ENCODE measurements at regions not wholly inside any gene's neighbourhood (a gene's known extent, or its start where the extent isn't known, plus 50 kb on each side); places are given as distances from the start of the nearest gene placed in this dataset.

- intact Hi-C loops (cut with micrococcal nuclease): no loop called here
Measured at GRCh38 chr4:28890949-28891775, 1829.0 kb upstream of the PCDH7 start.

GRCh38 chr4:28913466-28913865 lies 1806.7 kb upstream of the PCDH7 start:
- intact Hi-C loops (cut with micrococcal nuclease): no loop called here

GRCh38 chr4:28916585-28916984 lies 1803.6 kb upstream of the PCDH7 start:
- intact Hi-C loops (cut with micrococcal nuclease): no loop called here

GRCh38 chr4:28918871-28919270 lies 1801.3 kb upstream of the PCDH7 start:
- intact Hi-C loops (cut with micrococcal nuclease): no loop called here

GRCh38 chr4:28921886-28922285 lies 1798.3 kb upstream of the PCDH7 start:
- intact Hi-C loops (cut with micrococcal nuclease): no loop called here

GRCh38 chr4:28926156-28926555 lies 1794.0 kb upstream of the PCDH7 start:
- intact Hi-C loops (cut with micrococcal nuclease): no loop called here

GRCh38 chr4:28942631-28943030 lies 1777.5 kb upstream of the PCDH7 start:
- intact Hi-C loops (cut with micrococcal nuclease): no loop called here

GRCh38 chr4:28947374-28947773 lies 1772.8 kb upstream of the PCDH7 start:
- intact Hi-C loops (cut with micrococcal nuclease): no loop called here

GRCh38 chr4:28948501-28948900 lies 1771.7 kb upstream of the PCDH7 start:
- intact Hi-C loops (cut with micrococcal nuclease): no loop called here

GRCh38 chr4:28966982-28967381 lies 1753.2 kb upstream of the PCDH7 start:
- intact Hi-C loops (cut with micrococcal nuclease): no loop called here

GRCh38 chr4:28973587-28974350 lies 1746.4 kb upstream of the PCDH7 start:
- intact Hi-C loops (cut with micrococcal nuclease): no loop called here

- intact Hi-C loops (cut with micrococcal nuclease): no loop called here
Measured at GRCh38 chr4:28976369-28976768, 1743.8 kb upstream of the PCDH7 start.

GRCh38 chr4:29002151-29002550 lies 1718.0 kb upstream of the PCDH7 start:
- intact Hi-C loops (cut with micrococcal nuclease): no loop called here

- intact Hi-C loops (cut with micrococcal nuclease): loop anchor here (5.0 kb wide), 1 partner anchor 1706 kb away; no protein-coding TSS in a partner anchor
Measured at GRCh38 chr4:29005838-29006237, 1714.3 kb upstream of the PCDH7 start.

GRCh38 chr4:29009908-29010307 lies 1710.3 kb upstream of the PCDH7 start:
- intact Hi-C loops (cut with micrococcal nuclease): loop anchor here (5.0 kb wide), 1 partner anchor 1702 kb away; no protein-coding TSS in a partner anchor

GRCh38 chr4:29013341-29013740 lies 1706.8 kb upstream of the PCDH7 start:
- intact Hi-C loops (cut with micrococcal nuclease): no loop called here

- intact Hi-C loops (cut with micrococcal nuclease): no loop called here
Measured at GRCh38 chr4:29014555-29014954, 1705.6 kb upstream of the PCDH7 start.

GRCh38 chr4:29033703-29034102 lies 1686.5 kb upstream of the PCDH7 start:
- intact Hi-C loops (cut with micrococcal nuclease): no loop called here

- intact Hi-C loops (cut with micrococcal nuclease): no loop called here
Measured at GRCh38 chr4:29037501-29037900, 1682.7 kb upstream of the PCDH7 start.

- intact Hi-C loops (cut with micrococcal nuclease): no loop called here
Measured at GRCh38 chr4:29043411-29043810, 1676.8 kb upstream of the PCDH7 start.

GRCh38 chr4:29046186-29046585 lies 1674.0 kb upstream of the PCDH7 start:
- intact Hi-C loops (cut with micrococcal nuclease): no loop called here

- intact Hi-C loops (cut with micrococcal nuclease): no loop called here
Measured at GRCh38 chr4:29046781-29047180, 1673.4 kb upstream of the PCDH7 start.

Measured in T-helper 1 cell treated with Interleukin-12 subunit alpha and Interleukin-12 subunit beta and Interleukin-4 antibody, amounts not matched to agents 30 ng/mL and 1 ng/mL, for 36 hours (primary cell).